H1 (cell line): ENCODE measurements at regions not wholly inside any gene's neighbourhood (a gene's known extent, or its start where the extent isn't known, plus 50 kb on each side); places are given as distances from the start of the nearest gene placed in this dataset.

Experiments used
- CTCF ChIA-PET: fragments of 300-600 bp; sonication (Branson Sonifier 250); formaldehyde crosslinking; loops from one replicate; lab custom pipeline; 2021; ENCODE audit not compliant: partially characterized antibody; lab: Charles Lee
- POLR2A ChIA-PET: fragments of 300-600 bp; sonication (Branson Sonifier 250); formaldehyde crosslinking; loops from one replicate; lab custom pipeline; 2021; ENCODE audit warnings: inconsistent platforms; ENCODE audit not compliant: partially characterized antibody; lab: Charles Lee
- DNase-seq, 2 experiments: peaks; one replicate each; pipeline versions ENCODE4 v3.0.0 to v3.0.0-alpha.2; 2010 to 2022; ENCODE audit warnings: low spot score in 2 of 2, low read depth in 1 of 2, mixed read lengths in 1 of 2
- FAIRE-seq: peaks from 2 replicates; lab custom pipeline; 2011; peaks lifted over from hg19 to GRCh38; lab: Jason Lieb, UNC
- H2AFZ ChIP-seq: 2 replicates; pipeline ENCODE4 v1.8.1; 2012; ENCODE audit warnings: low read length, inconsistent platforms
- H2AK5ac ChIP-seq: 2 replicates; pipeline ENCODE4 v1.6.1; 2013; ENCODE audit warnings: low read depth, low read length
- H2BK120ac ChIP-seq: replicated peaks from 2 replicates; pipeline ENCODE3; 2013; ENCODE audit warnings: low read depth, low read length, inconsistent platforms
- H2BK12ac ChIP-seq: 2 replicates; pipeline ENCODE4 v1.6.1; 2013; ENCODE audit warnings: low read depth, low read length
- H2BK15ac ChIP-seq: 2 replicates; pipeline ENCODE4 v1.6.1; 2013; ENCODE audit warnings: low read length
- H2BK20ac ChIP-seq: 2 replicates; pipeline ENCODE4 v1.6.1; 2013; ENCODE audit warnings: low read length
- H2BK5ac ChIP-seq: 2 replicates; pipeline ENCODE4 v1.6.1; 2013; ENCODE audit warnings: low read depth, low read length
- H3K14ac ChIP-seq: 2 replicates; pipeline ENCODE4 v1.6.1; 2013; ENCODE audit warnings: inconsistent platforms; ENCODE audit not compliant: insufficient read length
- H3K18ac ChIP-seq: 2 replicates; pipeline ENCODE4 v1.6.1; 2013; ENCODE audit warnings: low read length; ENCODE audit errors: extremely low read depth
- H3K23ac ChIP-seq: 2 replicates; pipeline ENCODE4 v1.6.1; 2013; ENCODE audit warnings: inconsistent platforms; ENCODE audit not compliant: insufficient read length
- H3K23me2 ChIP-seq: 2 replicates; pipeline ENCODE4 v1.6.1; 2013; ENCODE audit warnings: low read depth, low read length
- H3K27ac ChIP-seq: 2 replicates; pipeline ENCODE4 v1.6.1; 2011; ENCODE audit warnings: low read depth, low read length, inconsistent platforms
- H3K27me3 ChIP-seq, 4 experiments: replicated peaks in 1 of 4; 1 replicate in 1 of 4; 2 replicates in 3 of 4; pipeline versions ENCODE4 v1.6.1 to v1.8.1; 2011 to 2013; ENCODE audit warnings: low read length in 3 of 4, mild to moderate bottlenecking in 3 of 4, inconsistent platforms in 2 of 4, mixed read lengths in 2 of 4, moderate library complexity in 1 of 4; ENCODE audit not compliant: control insufficient read depth in 3 of 4, insufficient read depth in 3 of 4; ENCODE audit errors: extremely low read depth in 1 of 4
- H3K36me3 ChIP-seq, 4 experiments: 2 replicates each; pipeline versions ENCODE4 v1.6.1 to v1.8.1; 2011 to 2013; ENCODE audit warnings: mild to moderate bottlenecking in 4 of 4, low read length in 3 of 4, moderate library complexity in 2 of 4, control low read depth in 1 of 4, inconsistent platforms in 1 of 4; ENCODE audit not compliant: insufficient read depth in 4 of 4, control insufficient read depth in 2 of 4
- H3K4ac ChIP-seq: replicated peaks from 2 replicates; pipeline ENCODE3; 2013; ENCODE audit warnings: low read length, low read depth, mixed read lengths, inconsistent platforms; ENCODE audit not compliant: insufficient read length
- H3K4me1 ChIP-seq, 4 experiments: replicated peaks in 1 of 4; 1 replicate in 1 of 4; 2 replicates in 3 of 4; pipeline versions ENCODE4 v1.6.1 to v1.8.1; 2011 to 2013; ENCODE audit warnings: low read length in 3 of 4, inconsistent platforms in 2 of 4, mixed read lengths in 1 of 4; ENCODE audit not compliant: insufficient read depth in 4 of 4, control insufficient read depth in 3 of 4
- H3K4me2 ChIP-seq, 2 experiments: 2 replicates each; pipeline versions ENCODE4 v1.6.1 to v1.8.1; 2011 to 2013; ENCODE audit warnings: low read depth in 2 of 2, low read length in 2 of 2, control low read depth in 1 of 2, inconsistent platforms in 1 of 2, mild to moderate bottlenecking in 1 of 2; ENCODE audit not compliant: insufficient read depth in 1 of 2
- H3K4me3 ChIP-seq, 4 experiments: fragments of 200-600, 300-600 bp in 1 of 4; sonication (generic), shearing (Covaris generic), sonication (Bioruptor Twin) in 1 of 4; 2 replicates each; pipeline versions ENCODE4 v1.5.1 to v1.8.1; 2011 to 2016; ENCODE audit warnings: low read length in 4 of 4, low read depth in 3 of 4, control low read depth in 2 of 4, inconsistent platforms in 2 of 4, mild to moderate bottlenecking in 2 of 4, mixed read lengths in 1 of 4, moderate library complexity in 1 of 4; ENCODE audit not compliant: insufficient read depth in 2 of 4; ENCODE audit errors: extremely low read depth in 1 of 4
- H3K56ac ChIP-seq: replicated peaks from 2 replicates; pipeline ENCODE3; 2013; ENCODE audit warnings: low read depth, mild to moderate bottlenecking, mixed read lengths, low read length, inconsistent platforms; ENCODE audit not compliant: insufficient read length
- H3K79me1 ChIP-seq: 2 replicates; pipeline ENCODE4 v1.6.1; 2013; ENCODE audit warnings: low read depth, low read length, control low read depth
- H3K79me2 ChIP-seq, 2 experiments: 2 replicates each; pipeline versions ENCODE4 v1.6.1 to v1.8.1; 2012 to 2013; ENCODE audit warnings: low read length in 2 of 2, mild to moderate bottlenecking in 2 of 2, inconsistent platforms in 1 of 2; ENCODE audit not compliant: insufficient read depth in 2 of 2, control insufficient read depth in 1 of 2
- H3K9ac ChIP-seq, 4 experiments: replicated peaks in 1 of 4; 1 replicate in 1 of 4; 2 replicates in 3 of 4; pipeline versions ENCODE4 v1.6.1 to v1.8.1; 2011 to 2013; ENCODE audit warnings: low read depth in 3 of 4, low read length in 3 of 4, control low read depth in 2 of 4, mild to moderate bottlenecking in 2 of 4, moderate library complexity in 2 of 4, inconsistent platforms in 1 of 4; ENCODE audit errors: extremely low read depth in 1 of 4
- H3K9me3 ChIP-seq, 2 experiments: 2 replicates each; pipeline versions ENCODE4 v1.6.1 to v1.8.1; 2012 to 2013; ENCODE audit warnings: mild to moderate bottlenecking in 2 of 2, moderate library complexity in 2 of 2, control low read depth in 1 of 2, inconsistent platforms in 1 of 2, low read depth in 1 of 2, low read length in 1 of 2, mixed read lengths in 1 of 2; ENCODE audit not compliant: insufficient read depth in 2 of 2
- H4K20me1 ChIP-seq, 2 experiments: replicated peaks in 1 of 2; 2 replicates each; pipeline versions ENCODE3 to v1.8.1; 2011 to 2013; ENCODE audit warnings: inconsistent platforms in 2 of 2, low read length in 2 of 2, mild to moderate bottlenecking in 1 of 2; ENCODE audit not compliant: insufficient read depth in 2 of 2, control insufficient read depth in 1 of 2
- H4K5ac ChIP-seq: 2 replicates; pipeline ENCODE4 v1.6.1; 2013; ENCODE audit warnings: low read length, low read depth, mixed read lengths, inconsistent platforms; ENCODE audit not compliant: insufficient read length
- H4K8ac ChIP-seq: 2 replicates; pipeline ENCODE4 v1.8.0; 2013; ENCODE audit warnings: mild to moderate bottlenecking, moderate library complexity, low read length, inconsistent platforms; ENCODE audit not compliant: insufficient read depth; ENCODE audit errors: extremely low read depth
- H4K91ac ChIP-seq: replicated peaks from 2 replicates; pipeline ENCODE3; 2013; ENCODE audit warnings: low read length, mixed read lengths, inconsistent platforms; ENCODE audit not compliant: insufficient read length
- WGBS, 2 experiments: shearing (Covaris generic) in 1 of 2; methylation state at CpG; one replicate each; pipeline versions ENCODE4 v1.1.6 to v1.1.7; 2013 to 2015; ENCODE audit warnings: low lambda C conversion rate in 2 of 2, mixed read lengths in 2 of 2, inconsistent platforms in 1 of 2, low coverage in 1 of 2, missing lambda C conversion rate in 1 of 2; ENCODE audit not compliant: insufficient replicate concordance in 2 of 2, insufficient coverage in 1 of 2, insufficient read length in 1 of 2; ENCODE audit errors: extremely low coverage in 1 of 2, missing lambda C conversion rate in 1 of 2; 5-methylcytosine and 5-hydroxymethylcytosine counted together
- TF ChIP-seq, protein P1 (sequence below): fragments of 300-600 bp; sonication (generic); IDR thresholded peaks from 2 replicates; pipeline ENCODE4 v1.7.1; 2012; ENCODE audit warnings: low read length, moderate library complexity, mild to moderate bottlenecking, inconsistent platforms; ENCODE audit not compliant: insufficient replicate concordance

DNA sequence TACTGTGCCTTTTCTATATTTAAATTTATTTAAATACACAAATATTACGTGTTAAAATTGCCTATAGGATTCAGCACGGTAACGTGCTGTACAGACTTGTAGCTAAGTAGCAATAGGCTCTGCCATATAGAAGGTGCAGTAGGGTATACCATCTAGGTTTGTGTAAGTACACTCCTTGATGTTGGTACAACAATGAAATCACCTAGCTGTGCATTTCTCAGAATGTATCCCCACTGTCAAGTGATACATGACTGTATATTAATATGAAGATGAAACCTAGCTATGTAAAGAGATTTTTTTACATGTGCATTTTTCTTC, 431.2 kb downstream of the KCTD8 start:
- H2AK5ac ChIP-seq = no peak overlapping the region
- H3K23me2 ChIP-seq = no peaks in the 10 kb centered on the region
- CTCF ChIA-PET = interaction anchor here (0.7 kb wide), 1 partner anchor 1152 kb away, joined by 6 read pairs; no protein-coding TSS in a partner anchor
- no peak overlapping the region for H4K8ac ChIP-seq
- no peaks in the 10 kb centered on the region for H3K79me2 ChIP-seq
- H3K36me3 ChIP-seq = no peaks in the 10 kb centered on the region
- no peak overlapping the region for H2BK120ac ChIP-seq
- H4K5ac ChIP-seq = no peak overlapping the region
- H3K4me1 ChIP-seq = no peaks in the 10 kb centered on the region
- no peak overlapping the region for H3K4me2 ChIP-seq
- peaks cover 0 to 5% of the 10 kb centered on the region in 2 experiments; a peak in 1 of 4 replicates for H3K9me3 ChIP-seq
- no peaks in the 10 kb centered on the region for H3K27me3 ChIP-seq
- DNase-seq (no peak), FAIRE-seq (no peak)
- H3K79me1 ChIP-seq = no peaks in the 10 kb centered on the region
- H3K27ac ChIP-seq = no peak overlapping the region
- H3K4ac ChIP-seq = no peak overlapping the region
- no peak overlapping the region for H3K23ac ChIP-seq
- no peak overlapping the region for H4K91ac ChIP-seq
- no peak overlapping the region for H3K14ac ChIP-seq
- POLR2A ChIA-PET = interaction anchor here (0.6 kb wide), 1 partner anchor 33 kb away, joined by 3 read pairs; no protein-coding TSS in a partner anchor
- no peak overlapping the region for H2BK12ac ChIP-seq
- H2AFZ ChIP-seq = no peak overlapping the region
- H3K4me3 ChIP-seq = no peak overlapping the region
- H4K20me1 ChIP-seq = no peaks in the 10 kb centered on the region
- no peak overlapping the region for H3K18ac ChIP-seq
- H2BK5ac ChIP-seq = no peak overlapping the region
- WGBS, 2 experiments = 98% methylated on average over 3 of the region's 3 CpGs; no CpG with 5 or more reads in 1 of the 2 experiments
- no peak overlapping the region for H3K9ac ChIP-seq
- H2BK20ac ChIP-seq = no peak overlapping the region
- no peak overlapping the region for H2BK15ac ChIP-seq
- no peak overlapping the region for H3K56ac ChIP-seq
- TF ChIP-seq, protein P1, sequence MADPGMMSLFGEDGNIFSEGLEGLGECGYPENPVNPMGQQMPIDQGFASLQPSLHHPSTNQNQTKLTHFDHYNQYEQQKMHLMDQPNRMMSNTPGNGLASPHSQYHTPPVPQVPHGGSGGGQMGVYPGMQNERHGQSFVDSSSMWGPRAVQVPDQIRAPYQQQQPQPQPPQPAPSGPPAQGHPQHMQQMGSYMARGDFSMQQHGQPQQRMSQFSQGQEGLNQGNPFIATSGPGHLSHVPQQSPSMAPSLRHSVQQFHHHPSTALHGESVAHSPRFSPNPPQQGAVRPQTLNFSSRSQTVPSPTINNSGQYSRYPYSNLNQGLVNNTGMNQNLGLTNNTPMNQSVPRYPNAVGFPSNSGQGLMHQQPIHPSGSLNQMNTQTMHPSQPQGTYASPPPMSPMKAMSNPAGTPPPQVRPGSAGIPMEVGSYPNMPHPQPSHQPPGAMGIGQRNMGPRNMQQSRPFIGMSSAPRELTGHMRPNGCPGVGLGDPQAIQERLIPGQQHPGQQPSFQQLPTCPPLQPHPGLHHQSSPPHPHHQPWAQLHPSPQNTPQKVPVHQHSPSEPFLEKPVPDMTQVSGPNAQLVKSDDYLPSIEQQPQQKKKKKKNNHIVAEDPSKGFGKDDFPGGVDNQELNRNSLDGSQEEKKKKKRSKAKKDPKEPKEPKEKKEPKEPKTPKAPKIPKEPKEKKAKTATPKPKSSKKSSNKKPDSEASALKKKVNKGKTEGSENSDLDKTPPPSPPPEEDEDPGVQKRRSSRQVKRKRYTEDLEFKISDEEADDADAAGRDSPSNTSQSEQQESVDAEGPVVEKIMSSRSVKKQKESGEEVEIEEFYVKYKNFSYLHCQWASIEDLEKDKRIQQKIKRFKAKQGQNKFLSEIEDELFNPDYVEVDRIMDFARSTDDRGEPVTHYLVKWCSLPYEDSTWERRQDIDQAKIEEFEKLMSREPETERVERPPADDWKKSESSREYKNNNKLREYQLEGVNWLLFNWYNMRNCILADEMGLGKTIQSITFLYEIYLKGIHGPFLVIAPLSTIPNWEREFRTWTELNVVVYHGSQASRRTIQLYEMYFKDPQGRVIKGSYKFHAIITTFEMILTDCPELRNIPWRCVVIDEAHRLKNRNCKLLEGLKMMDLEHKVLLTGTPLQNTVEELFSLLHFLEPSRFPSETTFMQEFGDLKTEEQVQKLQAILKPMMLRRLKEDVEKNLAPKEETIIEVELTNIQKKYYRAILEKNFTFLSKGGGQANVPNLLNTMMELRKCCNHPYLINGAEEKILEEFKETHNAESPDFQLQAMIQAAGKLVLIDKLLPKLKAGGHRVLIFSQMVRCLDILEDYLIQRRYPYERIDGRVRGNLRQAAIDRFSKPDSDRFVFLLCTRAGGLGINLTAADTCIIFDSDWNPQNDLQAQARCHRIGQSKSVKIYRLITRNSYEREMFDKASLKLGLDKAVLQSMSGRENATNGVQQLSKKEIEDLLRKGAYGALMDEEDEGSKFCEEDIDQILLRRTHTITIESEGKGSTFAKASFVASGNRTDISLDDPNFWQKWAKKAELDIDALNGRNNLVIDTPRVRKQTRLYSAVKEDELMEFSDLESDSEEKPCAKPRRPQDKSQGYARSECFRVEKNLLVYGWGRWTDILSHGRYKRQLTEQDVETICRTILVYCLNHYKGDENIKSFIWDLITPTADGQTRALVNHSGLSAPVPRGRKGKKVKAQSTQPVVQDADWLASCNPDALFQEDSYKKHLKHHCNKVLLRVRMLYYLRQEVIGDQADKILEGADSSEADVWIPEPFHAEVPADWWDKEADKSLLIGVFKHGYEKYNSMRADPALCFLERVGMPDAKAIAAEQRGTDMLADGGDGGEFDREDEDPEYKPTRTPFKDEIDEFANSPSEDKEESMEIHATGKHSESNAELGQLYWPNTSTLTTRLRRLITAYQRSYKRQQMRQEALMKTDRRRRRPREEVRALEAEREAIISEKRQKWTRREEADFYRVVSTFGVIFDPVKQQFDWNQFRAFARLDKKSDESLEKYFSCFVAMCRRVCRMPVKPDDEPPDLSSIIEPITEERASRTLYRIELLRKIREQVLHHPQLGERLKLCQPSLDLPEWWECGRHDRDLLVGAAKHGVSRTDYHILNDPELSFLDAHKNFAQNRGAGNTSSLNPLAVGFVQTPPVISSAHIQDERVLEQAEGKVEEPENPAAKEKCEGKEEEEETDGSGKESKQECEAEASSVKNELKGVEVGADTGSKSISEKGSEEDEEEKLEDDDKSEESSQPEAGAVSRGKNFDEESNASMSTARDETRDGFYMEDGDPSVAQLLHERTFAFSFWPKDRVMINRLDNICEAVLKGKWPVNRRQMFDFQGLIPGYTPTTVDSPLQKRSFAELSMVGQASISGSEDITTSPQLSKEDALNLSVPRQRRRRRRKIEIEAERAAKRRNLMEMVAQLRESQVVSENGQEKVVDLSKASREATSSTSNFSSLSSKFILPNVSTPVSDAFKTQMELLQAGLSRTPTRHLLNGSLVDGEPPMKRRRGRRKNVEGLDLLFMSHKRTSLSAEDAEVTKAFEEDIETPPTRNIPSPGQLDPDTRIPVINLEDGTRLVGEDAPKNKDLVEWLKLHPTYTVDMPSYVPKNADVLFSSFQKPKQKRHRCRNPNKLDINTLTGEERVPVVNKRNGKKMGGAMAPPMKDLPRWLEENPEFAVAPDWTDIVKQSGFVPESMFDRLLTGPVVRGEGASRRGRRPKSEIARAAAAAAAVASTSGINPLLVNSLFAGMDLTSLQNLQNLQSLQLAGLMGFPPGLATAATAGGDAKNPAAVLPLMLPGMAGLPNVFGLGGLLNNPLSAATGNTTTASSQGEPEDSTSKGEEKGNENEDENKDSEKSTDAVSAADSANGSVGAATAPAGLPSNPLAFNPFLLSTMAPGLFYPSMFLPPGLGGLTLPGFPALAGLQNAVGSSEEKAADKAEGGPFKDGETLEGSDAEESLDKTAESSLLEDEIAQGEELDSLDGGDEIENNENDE = no peak
